GM21723 (cell line): ENCODE measurements at regions not wholly inside any gene's neighbourhood (a gene's known extent, or its start where the extent isn't known, plus 50 kb on each side); places are given as distances from the start of the nearest gene placed in this dataset.

Experiments
- ATAC-seq: cut with Tn5 transposase; IDR thresholded peaks from one replicate; pipeline ENCODE4 v1.9.1; 2021; ENCODE audit warnings: mild to moderate bottlenecking, moderate library complexity; ENCODE audit not compliant: unreplicated experiment

GRCh38 chr1:214823311-214824117 is 220.5 kb downstream of the CENPF start:
- no peak for ATAC-seq

GRCh38 chr1:214824763-214825162 is 221.8 kb downstream of the CENPF start:
- no peak for ATAC-seq

GRCh38 chr1:214826619-214827018 is 223.6 kb downstream of the CENPF start:
- no peak for ATAC-seq

GRCh38 chr1:214827883-214828282 is 224.9 kb downstream of the CENPF start:
- no peak for ATAC-seq

- no peak for ATAC-seq
Measured at GRCh38 chr1:214830941-214831340, 227.9 kb downstream of the CENPF start.

- no peak for ATAC-seq
Measured at GRCh38 chr1:214831956-214832355, 229.0 kb downstream of the CENPF start.

- ATAC-seq: no peak
Measured at GRCh38 chr1:214833178-214833756, 230.3 kb downstream of the CENPF start.

- ATAC-seq: no peak
Measured at GRCh38 chr1:214837376-214837775, 234.4 kb downstream of the CENPF start.

- no peak for ATAC-seq
Measured at GRCh38 chr1:214838351-214838750, 235.4 kb downstream of the CENPF start.

- ATAC-seq: no peak
Measured at GRCh38 chr1:214840356-214840755, 237.4 kb downstream of the CENPF start.

- no peak for ATAC-seq
Measured at GRCh38 chr1:214842856-214843255, 239.7 kb upstream of the KCNK2 start.

- ATAC-seq: no peak
Measured at GRCh38 chr1:214843281-214843680, 239.3 kb upstream of the KCNK2 start.

- ATAC-seq: no peak
Measured at GRCh38 chr1:214844319-214844718, 238.2 kb upstream of the KCNK2 start.

- no peak for ATAC-seq
Measured at GRCh38 chr1:214846276-214846675, 236.3 kb upstream of the KCNK2 start.

GRCh38 chr1:214847071-214847810 is 235.3 kb upstream of the KCNK2 start:
- ATAC-seq: no peak

- ATAC-seq: no peak
Measured at GRCh38 chr1:214848101-214848500, 234.4 kb upstream of the KCNK2 start.

GRCh38 chr1:214850432-214851050 is 232.0 kb upstream of the KCNK2 start:
- no peak for ATAC-seq

GRCh38 chr1:214853340-214853739 is 229.2 kb upstream of the KCNK2 start:
- no peak for ATAC-seq

GRCh38 chr1:214854126-214854875 is 228.2 kb upstream of the KCNK2 start:
- no peak for ATAC-seq

GRCh38 chr1:214856843-214857242 is 225.7 kb upstream of the KCNK2 start:
- no peak for ATAC-seq

- no peak for ATAC-seq
Measured at GRCh38 chr1:214857716-214858115, 224.8 kb upstream of the KCNK2 start.
